GM18508 (cell line): ENCODE measurements at regions not wholly inside any gene's neighbourhood (a gene's known extent, or its start where the extent isn't known, plus 50 kb on each side); places are given as distances from the start of the nearest gene placed in this dataset.
A peak's percentile ranks its signal among the peaks of the same experiment; 100 is the strongest.

Experiments used
- ATAC-seq: cut with Tn5 transposase; IDR thresholded peaks from one replicate; pipeline ENCODE4 v1.9.1; 2021; ENCODE audit warnings: moderate number of reproducible peaks; ENCODE audit not compliant: insufficient read depth, unreplicated experiment

DNA sequence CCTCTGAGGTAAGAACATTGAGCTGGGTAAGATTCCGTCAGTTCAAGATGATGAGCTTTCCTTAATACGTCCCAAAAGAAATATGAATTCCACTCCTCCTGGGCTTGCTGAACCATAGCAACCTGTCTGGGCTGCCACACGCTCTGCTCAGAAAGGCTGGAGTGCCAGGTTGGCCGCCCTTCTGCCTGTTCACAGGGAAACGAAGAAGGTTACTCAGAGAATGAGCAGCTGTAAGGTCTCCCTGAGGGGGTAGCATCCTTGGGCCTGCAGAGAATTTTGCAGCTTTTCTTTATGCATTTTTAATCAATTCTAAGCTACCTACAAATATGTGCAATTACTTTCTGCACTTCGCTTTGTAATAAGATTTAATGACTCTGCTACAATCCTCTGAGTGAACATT is 130.7 kb upstream of the BACE2 start:
- no peak for ATAC-seq

DNA sequence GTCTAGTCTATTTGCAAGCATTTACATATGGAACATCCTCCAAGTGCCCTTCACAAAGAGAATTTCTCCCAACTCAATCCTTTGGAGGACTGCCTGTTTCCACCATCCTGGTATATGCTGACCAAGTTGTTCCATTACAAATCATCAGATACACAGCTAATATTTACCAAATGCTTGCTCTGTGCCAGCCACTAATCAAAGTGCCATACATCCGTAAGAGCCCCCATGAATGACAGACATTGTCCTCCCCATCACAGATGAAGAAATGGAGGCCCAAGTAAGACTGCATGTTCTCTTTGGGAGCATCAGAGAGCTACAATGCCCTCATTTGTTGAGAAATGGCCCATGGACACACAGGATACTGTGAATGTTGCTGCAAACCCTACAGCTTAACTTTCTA is 130.0 kb upstream of the BACE2 start:
- ATAC-seq = no peak

DNA sequence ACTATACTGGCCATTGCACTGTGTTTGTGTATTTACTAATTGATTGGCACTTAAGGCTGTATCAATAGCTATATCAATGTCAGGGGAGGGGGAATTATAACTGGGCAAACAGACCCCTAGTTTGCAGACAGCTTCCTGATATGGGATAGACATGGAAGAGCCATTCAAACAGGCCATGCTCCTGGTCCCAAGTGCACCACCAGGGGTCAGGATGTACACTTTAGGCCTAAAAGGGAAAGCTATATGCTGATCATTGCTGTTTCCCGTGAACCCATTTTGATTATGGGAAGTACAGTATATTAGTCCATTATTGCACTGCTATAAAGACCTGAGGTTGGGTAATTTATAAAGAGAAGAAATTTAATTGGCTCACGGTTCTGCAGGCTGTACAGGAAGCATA is 124.9 kb upstream of the BACE2 start:
- no peak for ATAC-seq

DNA sequence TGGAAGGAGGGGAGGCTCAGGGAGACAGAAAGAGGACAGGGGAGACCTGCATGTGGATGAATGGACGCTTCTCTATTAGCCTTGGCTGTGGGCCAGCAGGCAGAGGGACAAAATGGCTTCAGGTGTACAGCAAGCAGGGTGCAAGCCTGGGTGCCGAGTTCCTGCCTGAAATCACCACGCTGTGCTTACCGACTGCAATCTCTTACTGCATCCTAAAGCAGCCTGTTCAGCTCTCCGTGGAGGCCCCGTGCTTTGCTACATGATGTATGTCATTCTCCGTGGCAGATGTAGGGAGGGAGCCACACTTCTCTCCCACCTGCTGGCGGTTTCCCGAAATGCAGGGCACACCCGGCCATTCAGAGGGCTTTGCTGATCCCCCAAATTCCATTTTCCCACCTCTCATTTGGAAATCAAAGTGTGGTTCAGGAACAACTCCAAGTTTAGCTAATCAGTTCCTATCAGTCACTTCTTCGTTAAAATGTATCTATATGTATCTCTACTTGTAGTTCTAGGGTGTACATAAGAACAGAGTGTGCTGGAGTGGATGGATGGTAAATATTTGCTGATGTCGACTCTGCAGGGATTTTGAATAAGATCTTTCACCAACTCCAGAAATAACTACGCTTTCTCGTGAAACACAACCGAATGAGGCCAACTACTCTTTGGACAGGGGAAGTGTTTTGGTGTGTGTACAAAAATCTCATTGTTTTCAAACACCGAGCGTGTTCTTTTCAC is 122.3 kb upstream of the BACE2 start:
- ATAC-seq = no peak

DNA sequence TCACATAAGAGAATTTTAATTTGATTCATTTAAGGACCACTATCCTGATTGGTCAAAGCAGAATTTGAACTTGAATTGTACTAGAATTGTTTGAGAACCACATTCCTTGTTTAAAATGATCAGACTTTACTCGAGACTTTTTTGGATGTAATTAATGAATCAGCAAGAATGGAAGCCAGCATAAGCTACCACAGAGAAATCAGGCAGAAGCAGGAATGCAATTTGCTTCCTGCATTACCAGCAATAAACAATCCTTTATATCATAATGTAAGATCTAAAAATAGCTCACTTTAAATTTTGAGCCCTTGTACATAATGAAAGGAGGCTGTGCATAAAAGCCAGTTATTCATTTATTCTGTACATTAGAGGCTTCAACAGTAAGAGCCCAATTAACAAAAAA is 119.8 kb upstream of the BACE2 start:
- ATAC-seq = no peak

DNA sequence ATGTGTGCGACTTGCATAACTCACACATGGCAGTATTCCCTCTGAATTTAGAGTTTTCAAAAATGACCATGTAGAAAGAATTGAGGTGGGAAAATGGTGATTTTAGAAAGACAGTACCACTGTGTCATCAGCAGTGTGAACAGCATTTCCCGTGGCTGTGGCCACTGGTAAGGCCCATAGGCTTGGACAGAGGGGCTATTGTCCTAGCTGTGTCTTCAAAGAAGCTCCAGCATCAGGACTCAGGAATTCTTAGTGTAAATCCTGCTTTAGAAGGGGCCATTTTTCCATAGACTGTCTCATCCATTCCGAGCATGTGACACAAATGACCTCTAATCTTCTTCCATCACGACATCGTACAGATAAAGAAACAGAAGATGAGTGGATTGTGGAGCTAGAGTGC is 119.3 kb upstream of the BACE2 start:
- no peak for ATAC-seq

DNA sequence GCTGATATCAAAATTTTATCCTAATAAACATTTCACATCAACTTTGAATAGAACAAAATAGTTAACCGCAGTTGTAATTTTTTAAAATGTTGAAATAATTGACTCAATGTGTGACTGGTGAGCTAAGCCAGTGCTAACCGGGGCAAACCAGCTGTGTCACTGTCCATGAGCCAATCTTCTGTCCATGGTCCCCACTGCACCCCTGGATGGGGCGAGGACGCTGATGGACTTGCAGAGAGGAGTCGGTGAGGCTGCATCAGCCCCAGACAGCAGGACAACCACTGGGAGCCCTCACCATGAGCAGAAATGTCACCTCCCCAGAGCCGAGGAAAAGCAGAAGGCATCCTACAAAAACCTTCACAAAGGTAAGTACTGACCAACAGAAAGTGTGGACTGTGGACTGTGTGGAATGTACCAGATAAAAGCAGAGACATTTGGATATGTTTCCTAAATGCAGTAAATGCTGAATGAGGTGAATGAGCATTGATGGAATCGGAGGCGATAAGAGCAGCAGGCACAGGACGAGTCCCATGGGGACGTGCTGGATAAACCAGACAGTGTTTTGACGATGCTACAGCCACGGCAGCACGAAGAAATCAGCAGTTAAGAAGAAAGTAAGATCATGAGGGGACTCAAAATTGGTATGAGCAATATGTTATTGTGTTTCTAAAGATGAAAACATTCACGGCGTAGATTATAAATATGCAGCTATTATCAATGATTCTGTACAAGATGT is 115.0 kb upstream of the BACE2 start:
- no peak for ATAC-seq

DNA sequence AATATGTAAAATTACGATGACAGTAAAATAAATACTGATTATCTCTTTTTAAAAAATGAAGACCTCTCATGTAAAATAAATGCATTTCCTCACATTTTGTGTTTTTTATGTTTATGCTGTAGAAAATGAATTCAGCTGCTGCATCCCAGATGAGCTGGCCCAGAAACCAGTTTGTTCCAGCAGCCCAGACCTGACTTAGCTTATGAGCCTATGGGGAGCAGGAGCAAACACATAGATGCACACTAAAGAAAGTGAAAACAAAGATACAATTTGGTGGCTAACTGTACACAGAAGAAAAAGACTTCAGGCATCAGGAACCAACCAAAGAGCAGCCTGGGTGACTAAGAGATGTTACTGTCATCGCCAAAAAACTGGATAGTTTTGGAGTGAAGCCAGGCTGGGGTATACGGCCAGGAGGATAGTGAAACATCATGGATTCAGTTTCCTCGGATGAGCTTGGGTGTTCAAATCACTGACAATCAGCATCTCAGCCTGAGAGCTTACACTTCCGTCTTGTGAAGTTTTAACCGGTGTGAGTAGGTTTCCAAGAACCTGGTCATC is 113.9 kb upstream of the BACE2 start:
- no peak for ATAC-seq

DNA sequence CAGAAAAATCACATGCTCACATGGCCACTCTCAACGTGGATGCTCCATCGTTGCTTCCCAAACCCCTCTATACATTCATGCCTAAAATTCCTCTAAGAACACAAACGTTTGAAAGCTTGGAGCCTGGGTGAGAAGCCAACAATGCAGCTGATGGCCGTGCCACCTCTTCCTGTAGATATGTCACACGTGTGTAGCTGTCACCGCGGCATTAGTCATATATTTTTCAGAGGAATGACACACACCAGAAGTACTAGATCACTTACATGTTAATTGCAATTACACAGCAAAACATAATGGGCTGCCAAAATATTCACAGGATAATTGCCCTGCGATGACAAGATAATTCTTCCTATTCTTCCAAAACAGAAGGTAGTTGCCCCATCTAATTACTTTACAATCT is 112.7 kb upstream of the BACE2 start:
- no peak for ATAC-seq

DNA sequence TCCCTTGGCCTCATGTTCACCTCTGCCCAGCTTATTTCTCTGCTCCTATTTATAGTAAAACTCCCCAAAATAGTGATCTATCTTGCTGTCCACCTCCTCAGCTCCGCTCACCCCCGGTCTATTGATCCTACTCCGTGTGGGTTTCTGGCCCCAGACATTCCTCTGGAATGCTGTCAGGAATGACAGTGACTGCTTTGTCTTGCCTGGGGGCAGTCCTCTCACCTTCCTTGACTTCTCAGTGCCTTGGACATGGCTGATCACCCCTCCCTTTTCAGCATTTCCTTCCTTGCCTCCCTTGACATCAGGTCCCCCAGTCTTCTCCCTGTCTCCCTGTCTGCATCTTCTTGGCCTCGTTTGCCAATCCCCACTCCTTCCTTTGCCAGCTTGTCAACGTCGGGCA is 108.1 kb upstream of the BACE2 start:
- ATAC-seq = no peak

DNA sequence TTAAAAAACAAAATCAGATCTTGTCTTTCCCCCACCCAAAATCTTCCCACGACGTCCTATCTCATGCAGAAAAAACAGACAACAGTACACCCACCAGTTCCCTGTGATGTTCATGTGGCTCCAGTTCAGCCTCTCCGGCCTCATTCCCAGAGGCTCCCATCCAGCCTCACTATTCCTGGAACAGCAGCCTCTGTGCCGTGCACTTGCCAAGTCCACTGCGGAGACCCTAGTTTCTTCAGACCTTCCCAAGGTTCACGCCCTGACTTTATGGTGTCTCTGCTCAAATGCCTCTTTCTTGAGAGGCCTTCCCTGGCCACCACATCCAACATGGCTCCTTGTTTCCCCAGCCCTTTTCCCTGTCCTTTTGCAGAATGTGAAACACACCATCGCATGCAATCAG is 106.3 kb upstream of the BACE2 start:
- ATAC-seq = no peak

DNA sequence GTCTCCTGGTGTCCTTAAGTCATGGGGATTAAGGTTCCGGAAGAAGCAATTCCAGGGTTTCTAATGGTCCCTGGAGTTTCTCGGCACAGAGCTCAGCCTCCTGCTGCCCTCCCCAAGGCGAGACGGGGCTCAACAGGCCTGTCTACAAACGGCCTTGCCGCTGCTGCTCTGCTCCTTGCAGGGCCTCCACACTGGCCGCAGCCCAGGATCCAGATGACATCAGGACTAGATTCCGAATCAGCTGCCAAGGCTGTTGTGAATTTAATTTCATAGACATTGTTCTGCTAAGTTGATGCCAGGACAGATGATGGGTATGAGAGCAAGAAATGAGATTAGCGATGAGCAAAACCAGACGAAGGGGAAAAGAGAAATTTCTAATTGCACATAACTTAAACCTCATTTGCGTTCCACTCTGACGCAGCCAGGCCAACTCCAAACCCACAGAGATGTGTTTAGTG is 103.6 kb upstream of the BACE2 start:
- ATAC-seq = no peak

DNA sequence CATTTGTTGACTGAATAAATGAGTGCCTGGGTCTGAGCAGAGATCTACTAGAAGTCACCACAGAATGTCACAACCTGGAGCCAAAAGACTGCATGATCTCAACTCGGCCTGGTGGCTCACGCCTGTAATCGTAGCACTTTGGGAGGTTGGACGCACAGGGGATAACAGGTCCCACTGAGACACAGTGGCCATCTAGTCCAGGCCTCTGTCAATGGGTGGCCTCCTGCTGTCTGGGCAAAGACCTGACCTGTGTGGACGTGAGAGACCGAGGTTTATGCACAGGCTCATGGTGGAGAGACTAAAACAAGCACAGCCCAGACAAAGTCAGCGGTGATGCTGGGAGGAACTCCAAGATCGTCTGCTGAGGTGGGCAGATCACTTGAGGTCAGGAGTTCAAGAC is 103.0 kb upstream of the BACE2 start:
- no peak for ATAC-seq

DNA sequence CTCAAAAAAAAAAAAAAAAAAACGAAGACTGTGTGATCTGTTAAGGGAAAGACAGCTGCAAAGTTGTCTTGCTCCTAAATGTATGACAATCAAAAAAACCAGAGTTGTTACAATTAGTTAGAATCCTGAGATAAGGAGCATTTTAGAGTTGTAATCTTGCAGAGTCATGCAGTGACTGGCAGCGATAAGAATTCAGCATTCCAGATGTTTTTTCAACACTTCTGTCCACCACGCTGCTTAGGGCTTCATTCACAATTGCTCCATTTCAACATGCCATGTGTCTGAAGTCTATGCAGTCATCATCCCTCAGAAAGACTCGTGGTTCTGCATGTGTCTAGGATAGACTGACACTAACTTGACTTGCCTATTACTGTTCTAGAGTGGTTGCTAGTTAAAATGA is 102.4 kb upstream of the BACE2 start:
- no peak for ATAC-seq

DNA sequence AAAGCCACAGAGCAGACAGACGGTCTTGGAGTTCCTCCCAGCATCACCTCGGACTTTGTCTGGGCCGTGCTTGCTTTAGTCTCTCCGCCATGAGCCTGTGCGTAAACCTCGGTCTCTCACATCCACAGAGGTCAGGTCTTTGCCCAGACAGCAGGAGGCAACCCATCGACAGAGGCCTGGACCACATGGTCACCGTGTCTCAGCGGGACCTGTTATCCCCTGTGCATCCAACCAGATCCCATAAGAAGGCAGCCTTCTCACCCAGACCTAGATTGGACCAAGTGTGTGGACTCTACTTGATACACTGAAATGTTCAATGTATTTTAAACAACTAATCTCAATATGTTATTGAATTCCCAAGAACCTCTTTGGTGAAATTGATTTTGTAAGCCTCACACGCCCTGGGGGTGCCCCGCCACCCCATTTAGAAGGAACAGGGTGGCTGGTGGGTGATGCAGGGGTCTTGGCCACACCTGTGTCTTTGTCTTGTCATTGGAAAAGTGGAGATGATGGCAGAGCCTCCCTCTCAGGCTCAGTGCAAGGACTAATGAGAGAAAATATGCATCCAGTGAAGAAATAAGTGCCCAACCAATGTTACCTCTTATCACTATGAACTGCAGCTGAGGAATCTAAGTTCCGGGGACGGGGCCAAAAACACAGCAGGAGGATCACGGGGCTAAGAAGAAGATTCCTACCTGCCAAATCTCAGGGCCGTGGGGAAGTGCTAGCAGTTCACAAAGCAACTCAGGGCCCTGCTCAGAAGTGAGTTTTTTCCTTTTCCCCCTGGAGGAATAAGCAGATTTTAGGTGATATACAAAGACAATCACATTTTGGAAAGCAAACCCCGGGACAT is 101.6 kb upstream of the BACE2 start:
- ATAC-seq = no peak

DNA sequence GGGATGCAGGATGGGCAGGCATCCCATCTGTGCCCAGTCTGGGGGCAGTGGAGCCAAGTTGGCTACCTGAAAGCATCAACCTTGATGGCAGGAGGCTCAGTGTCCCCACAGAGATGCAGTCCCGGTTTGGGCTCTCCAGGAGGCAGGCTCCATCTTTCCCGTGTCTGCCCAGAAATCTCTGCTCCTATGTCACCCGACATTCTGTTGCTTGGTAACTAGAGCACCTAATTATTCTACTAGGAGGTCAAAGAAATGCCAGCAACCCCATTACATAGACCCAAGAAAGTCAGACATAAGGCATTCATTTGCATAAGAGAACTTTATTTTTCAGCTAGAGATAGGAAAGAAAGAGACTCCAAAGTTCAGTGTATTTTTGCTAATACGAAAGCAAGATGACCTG is 100.3 kb upstream of the BACE2 start:
- no peak for ATAC-seq

DNA sequence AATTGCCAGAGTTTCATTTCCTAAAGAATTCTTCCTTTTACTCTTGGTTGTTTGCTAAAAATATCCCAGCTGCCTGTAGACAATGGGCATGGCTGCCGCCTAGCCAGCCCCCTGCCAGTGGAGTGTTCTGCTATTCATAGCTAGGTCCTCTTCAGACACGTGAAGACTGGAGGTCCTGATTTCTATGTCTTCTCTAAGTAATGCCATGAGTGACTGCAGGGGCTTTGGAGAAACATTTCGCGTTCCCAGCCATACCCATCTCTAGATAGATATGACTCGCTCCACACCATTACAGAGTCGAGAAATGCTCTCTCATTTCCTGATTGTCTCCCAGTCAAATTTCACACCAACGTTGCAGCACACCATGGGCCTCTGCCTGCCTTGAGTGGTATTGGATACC is 99.5 kb upstream of the BACE2 start:
- ATAC-seq = no peak

DNA sequence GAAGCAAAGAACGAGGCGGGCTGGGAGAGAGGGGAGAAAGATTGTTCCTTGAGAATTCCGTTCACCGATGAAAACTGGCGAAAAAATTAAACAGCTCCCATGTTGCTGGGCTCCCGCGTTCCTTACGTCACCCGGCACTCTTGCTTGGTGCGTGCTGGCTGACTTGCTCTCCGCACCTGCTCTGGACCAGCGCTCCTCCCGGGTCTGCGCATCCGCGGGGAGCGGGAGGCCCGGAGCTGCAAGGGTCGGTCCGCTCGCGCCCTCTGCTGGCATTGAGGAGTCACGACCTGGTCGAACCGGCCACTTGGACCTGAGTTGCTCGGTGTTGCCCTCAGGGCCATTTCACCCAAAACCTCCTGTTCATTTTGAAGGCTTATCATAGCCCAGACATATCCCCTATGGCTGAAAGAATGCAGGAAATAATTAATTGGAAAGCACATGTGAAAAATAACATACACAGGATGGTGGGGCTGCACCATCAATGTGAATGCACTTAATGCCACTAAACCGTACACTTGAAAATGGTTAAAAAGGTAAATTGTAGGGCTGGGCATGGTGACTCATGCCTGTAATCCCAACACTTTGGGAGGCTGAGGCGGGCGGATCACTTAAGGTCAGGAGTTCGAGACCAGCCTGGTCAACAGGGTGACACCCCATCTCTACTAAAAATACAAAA is 98.9 kb upstream of the BACE2 start:
- ATAC-seq = peak; percentile 50

DNA sequence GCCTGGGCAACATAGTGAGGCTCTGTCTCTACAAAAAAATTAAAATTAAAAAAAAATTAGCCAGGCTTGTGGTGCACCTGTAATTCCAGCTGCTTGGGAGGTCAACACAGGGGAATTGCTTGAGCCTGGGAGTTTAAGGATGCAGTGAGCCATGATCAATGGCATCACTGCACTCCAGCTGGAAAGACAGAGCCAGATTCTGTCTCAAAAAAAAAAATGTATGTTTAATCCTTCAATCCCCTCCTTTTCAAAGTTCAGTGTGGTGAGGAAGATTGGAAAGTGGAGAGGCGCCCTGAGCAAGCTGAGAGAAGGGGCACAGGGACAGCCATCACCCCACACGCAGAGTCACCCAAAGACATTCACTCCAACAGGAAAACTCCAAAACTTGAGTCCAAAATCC is 97.7 kb upstream of the BACE2 start:
- no peak for ATAC-seq
